ENCODE measurements at regions not wholly inside any gene's neighbourhood (a gene's known extent, or its start where the extent isn't known, plus 50 kb on each side); places are given as distances from the start of the nearest gene placed in this dataset.

- H3K36me3 ChIP-seq, result no peaks in the 10 kb centered on the region
- DNase-seq (ENCODE audit: low read depth in 1 of 2, low spot score in 1 of 2), result no peak
- H3K27me3 ChIP-seq, result no peaks in the 10 kb centered on the region
- no peak overlapping the region for H3K27ac ChIP-seq
- TF ChIP-seq CTCF (IDR thresholded peaks at IDR 0.05; ENCODE audit: low read depth, low read length), result no peak
- H3K9me3 ChIP-seq (ENCODE audit: low read depth), result no peaks in the 10 kb centered on the region
- no peaks in the 10 kb centered on the region for H3K4me1 ChIP-seq (ENCODE audit: low read depth)
- H3K4me3 ChIP-seq, result no peak overlapping the region
Observed at GRCh38 chr6:159473475-159474263, 219.4 kb downstream of the SOD2 start.

DNA sequence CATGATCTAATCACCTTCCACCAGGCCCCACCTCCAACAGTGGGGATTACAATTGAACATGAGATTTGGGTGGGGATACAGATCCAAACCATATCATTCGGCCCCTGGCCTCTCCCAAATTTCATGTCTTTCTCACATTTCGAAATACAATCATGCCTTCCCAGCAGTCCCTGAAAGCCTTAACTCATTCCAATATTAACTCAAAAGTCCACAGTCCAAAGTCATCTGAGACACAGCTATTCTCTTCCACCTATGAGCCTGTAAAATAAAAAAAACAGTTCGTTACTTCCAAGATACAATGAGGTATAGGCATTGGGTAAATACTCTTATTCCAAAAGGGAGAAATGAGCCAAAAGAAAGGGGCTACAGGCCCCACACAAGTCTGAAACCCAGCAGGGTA is 222.6 kb downstream of the SOD2 start:
- Histone ChIP-seq H3K27ac (no peak overlapping the region), H3K36me3 (no peaks in the 10 kb centered on the region), H3K4me3 (no peak overlapping the region), H3K9me3 (ENCODE audit: low read depth) (no peaks in the 10 kb centered on the region), H3K4me1 (ENCODE audit: low read depth) (no peaks in the 10 kb centered on the region), H3K27me3 (no peaks in the 10 kb centered on the region)
- no peak for DNase-seq (ENCODE audit: low read depth in 1 of 2, low spot score in 1 of 2)
- no peak for TF ChIP-seq CTCF (IDR thresholded peaks at IDR 0.05; ENCODE audit: low read depth, low read length)

DNA sequence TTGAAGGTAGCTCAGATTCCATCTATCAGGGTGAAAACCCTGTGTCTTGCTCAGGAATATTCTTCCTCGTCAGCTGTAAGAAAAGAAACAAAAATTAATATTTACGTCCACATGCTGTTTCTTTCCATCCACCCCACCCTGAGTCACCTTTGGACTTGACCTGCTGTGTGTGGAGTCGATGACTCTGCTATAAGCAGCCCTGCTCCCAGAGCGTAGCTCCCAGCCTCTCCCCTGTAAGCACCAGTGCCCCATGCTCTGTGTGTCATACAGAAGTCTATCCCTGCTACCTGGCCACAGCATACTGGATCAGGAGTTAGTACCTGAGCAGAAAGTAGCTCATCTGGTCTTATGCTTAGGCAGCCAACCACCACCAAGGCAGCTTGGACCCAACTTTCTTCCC is 223.6 kb downstream of the SOD2 start:
- Histone ChIP-seq H3K36me3 (no peaks in the 10 kb centered on the region), H3K27ac (no peak overlapping the region), H3K4me3 (no peak overlapping the region), H3K4me1 (ENCODE audit: low read depth) (no peaks in the 10 kb centered on the region), H3K27me3 (no peaks in the 10 kb centered on the region), H3K9me3 (ENCODE audit: low read depth) (no peaks in the 10 kb centered on the region)
- no peak for TF ChIP-seq CTCF (IDR thresholded peaks at IDR 0.05; ENCODE audit: low read depth, low read length)
- DNase-seq (ENCODE audit: low read depth in 1 of 2, low spot score in 1 of 2), result no peak

GRCh38 chr6:159468994-159469393 is 224.0 kb downstream of the SOD2 start:
- no peak for TF ChIP-seq CTCF (IDR thresholded peaks at IDR 0.05; ENCODE audit: low read depth, low read length)
- Histone ChIP-seq H3K27ac (no peak overlapping the region), H3K9me3 (ENCODE audit: low read depth) (no peaks in the 10 kb centered on the region), H3K36me3 (no peaks in the 10 kb centered on the region), H3K27me3 (no peaks in the 10 kb centered on the region), H3K4me3 (no peak overlapping the region), H3K4me1 (ENCODE audit: low read depth) (no peaks in the 10 kb centered on the region)
- no peak for DNase-seq (ENCODE audit: low read depth in 1 of 2, low spot score in 1 of 2)

- Histone ChIP-seq H3K27me3 (no peaks in the 10 kb centered on the region), H3K4me3 (no peak overlapping the region), H3K27ac (no peak overlapping the region), H3K36me3 (no peaks in the 10 kb centered on the region), H3K9me3 (ENCODE audit: low read depth) (no peaks in the 10 kb centered on the region), H3K4me1 (ENCODE audit: low read depth) (no peaks in the 10 kb centered on the region)
- DNase-seq (ENCODE audit: low read depth in 1 of 2, low spot score in 1 of 2), result no peak
- TF ChIP-seq CTCF (IDR thresholded peaks at IDR 0.05; ENCODE audit: low read depth, low read length), result no peak
Observed at GRCh38 chr6:159467473-159468041, 225.5 kb downstream of the SOD2 start.
